GM18505 (cell line): ENCODE measurements at regions not wholly inside any gene's neighbourhood (a gene's known extent, or its start where the extent isn't known, plus 50 kb on each side); places are given as distances from the start of the nearest gene placed in this dataset.
"Not testable (repeated sequence)": the region's sequence is repeated elsewhere in the genome, so short reads cannot be mapped to it uniquely, and the experiment has no call there.

Source experiments
- ATAC-seq: cut with Tn5 transposase; IDR thresholded peaks from one replicate; pipeline ENCODE4 v1.9.1; 2021; ENCODE audit not compliant: unreplicated experiment

- ATAC-seq = not testable (repeated sequence)
Observed at GRCh38 chr15:30688684-30689083, 62.8 kb downstream of the ARHGAP11B start.

- not testable (repeated sequence) for ATAC-seq
Observed at GRCh38 chr15:30690153-30690552, 64.2 kb downstream of the ARHGAP11B start.

DNA sequence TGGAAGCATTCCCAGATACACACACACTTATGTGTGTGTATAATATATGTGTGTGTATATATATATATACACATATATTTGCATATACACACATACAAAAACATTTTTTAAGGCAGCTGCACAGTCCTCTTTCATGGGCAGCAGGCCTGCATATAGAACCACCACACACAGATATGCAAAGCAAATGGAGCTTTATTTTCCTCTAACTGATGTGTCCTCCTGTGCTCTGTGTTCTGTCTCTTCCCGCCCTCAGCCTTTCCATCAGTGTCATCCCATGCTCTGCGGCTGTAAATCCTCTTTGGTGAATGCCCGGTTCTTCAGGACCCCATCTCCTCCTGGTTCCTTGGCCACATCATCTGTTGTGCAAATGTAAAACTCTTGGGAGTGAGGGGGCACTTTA lies 69.9 kb downstream of the ARHGAP11B start:
- ATAC-seq = not testable (repeated sequence)

DNA sequence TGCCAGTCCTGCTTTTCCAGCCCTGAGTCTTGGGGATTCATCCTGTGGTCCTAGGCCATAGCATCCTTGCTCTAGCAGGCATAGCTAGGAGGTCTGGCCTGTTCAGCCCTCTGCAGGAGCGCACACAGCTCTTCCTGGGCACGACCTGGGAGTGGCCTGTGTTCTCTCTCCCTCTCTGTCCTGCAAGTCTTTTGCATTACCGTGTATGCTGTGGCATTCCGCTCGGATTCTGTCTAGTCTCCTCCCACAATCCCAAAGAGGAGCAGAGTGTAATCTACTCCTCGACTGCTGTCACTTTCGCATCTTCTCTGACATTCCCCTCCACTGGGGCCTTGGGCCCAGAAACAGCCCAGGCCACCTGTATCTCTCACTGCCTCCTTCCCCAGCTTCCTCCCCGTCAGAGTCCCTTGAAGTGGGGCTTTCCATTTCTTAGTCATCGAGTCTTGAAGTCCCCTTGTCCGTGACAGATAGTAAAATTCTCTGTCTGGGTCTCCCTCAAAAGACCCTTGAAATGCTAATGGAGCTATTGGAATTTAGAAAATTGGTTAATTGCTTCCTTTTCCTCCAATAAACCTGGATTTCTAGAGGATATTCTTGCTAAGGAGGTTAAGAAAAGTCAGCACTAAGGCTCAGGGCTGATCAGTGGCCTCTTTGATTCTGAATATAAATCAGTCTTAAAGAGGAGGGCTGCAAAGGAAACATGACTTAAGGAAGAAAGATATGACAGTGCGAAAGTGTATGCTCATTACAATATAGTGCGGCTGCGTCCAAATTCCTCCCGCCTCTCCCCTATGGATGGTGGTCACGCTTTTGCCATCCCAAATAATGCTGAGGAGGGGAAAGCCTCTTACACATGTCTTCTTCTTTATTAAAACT lies 70.7 kb downstream of the ARHGAP11B start:
- ATAC-seq = peak; percentile 66

DNA sequence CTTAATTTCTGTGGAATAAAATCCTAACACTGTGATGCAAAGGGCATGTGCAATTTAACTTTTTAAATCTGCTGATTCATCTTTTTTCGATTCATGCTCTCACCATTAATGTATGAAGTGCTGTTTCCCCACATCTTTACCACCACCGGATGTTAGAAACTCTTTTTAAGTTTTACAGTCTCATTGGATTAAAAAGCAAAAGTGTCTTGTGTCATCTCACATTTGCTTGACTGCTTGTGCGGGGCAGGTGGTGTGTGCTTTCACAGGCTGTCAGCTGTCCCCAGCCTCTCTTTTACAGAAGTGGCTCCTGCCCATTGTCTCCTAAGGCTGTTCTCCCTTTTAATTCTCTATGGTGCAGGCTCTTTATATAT lies 71.4 kb downstream of the ARHGAP11B start:
- ATAC-seq = peak; percentile 65

GRCh38 chr15:30700006-30700597 lies 74.2 kb downstream of the ARHGAP11B start:
- not testable (repeated sequence) for ATAC-seq

- not testable (repeated sequence) for ATAC-seq
Observed at GRCh38 chr15:30707976-30708685, 82.2 kb downstream of the ARHGAP11B start.

- not testable (repeated sequence) for ATAC-seq
Observed at GRCh38 chr15:30708809-30709208, 82.9 kb downstream of the ARHGAP11B start.

DNA sequence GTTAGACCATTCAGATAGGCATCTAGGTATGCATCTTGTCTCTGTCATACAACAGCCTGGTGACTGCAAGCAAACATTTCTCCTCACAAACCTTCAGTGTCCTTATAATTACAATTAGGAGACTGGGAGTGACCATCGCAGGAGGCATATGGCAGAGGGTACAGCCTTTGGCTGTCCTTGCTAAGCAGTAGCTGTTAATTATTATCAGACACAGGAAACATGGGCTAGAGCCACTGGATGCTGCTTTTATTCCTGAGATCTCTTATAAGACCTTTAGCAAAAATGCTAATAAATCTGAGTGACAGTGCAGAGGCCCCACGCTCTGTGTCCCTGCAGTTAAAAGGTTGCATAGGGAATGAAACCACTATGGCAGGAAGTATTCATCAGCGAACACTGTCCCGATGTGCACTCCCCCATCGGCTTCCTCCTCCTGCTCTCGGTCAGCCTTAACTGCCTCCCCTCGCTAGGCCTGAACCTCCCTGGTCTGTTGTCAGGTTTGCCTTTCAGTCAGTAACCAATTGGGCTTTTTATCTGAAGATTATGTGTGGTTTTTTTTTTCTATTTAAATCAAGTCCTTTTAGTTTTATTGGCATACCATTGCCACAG lies 92.2 kb downstream of the ARHGAP11B start:
- not testable (repeated sequence) for ATAC-seq

GRCh38 chr15:30719363-30719762 lies 93.4 kb downstream of the ARHGAP11B start:
- not testable (repeated sequence) for ATAC-seq

GRCh38 chr15:30720825-30721224 lies 94.9 kb downstream of the ARHGAP11B start:
- ATAC-seq = not testable (repeated sequence)

DNA sequence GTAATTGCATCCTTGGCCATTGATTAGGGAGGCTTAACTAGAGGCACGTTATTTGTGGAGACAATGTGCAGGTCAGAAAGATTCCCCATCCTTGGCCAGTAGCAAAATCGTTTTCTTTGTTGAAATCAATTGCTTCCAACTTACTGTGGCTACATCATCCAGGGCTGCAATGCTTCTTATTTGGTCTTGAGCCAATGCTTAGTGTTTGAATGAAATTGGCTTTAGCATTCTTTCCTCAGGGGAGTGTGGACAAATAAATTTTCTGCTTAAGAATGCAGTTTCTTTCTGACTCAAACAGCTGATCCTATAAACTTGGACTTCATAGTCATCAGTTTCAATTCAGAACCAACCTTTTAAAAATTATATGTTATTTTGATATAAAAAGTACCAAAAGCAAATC lies 95.6 kb downstream of the ARHGAP11B start:
- not testable (repeated sequence) for ATAC-seq

DNA sequence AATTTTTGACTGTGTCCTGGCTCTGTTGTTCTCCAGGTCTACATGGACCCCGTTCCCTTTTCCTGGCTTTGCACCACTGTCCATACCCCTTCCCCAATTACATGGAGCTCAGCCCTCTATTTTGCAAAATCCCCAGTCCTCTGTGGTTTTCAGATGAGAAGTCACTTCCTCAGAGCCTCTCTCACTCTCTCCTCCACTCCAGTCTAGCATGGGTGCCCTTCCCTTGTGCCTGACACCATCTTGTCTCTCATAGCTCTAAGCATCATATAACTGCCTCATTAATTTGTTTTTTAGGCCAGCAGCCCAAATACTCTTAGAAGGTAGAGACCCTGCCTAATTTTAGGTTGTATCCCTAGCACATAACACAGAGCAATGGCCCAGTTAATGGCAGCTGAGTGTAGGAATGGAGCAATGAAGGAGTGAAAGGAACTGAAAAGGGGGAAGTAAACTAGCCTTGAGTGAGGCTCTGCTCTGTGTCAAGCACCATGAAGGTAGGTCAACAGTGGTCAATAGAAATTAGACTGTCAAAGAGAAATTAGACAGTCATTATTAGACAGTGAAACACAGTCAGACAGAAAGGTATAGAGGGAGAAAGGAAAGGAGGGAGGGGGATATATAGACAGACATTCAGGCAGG lies 97.7 kb downstream of the ARHGAP11B start:
- not testable (repeated sequence) for ATAC-seq

DNA sequence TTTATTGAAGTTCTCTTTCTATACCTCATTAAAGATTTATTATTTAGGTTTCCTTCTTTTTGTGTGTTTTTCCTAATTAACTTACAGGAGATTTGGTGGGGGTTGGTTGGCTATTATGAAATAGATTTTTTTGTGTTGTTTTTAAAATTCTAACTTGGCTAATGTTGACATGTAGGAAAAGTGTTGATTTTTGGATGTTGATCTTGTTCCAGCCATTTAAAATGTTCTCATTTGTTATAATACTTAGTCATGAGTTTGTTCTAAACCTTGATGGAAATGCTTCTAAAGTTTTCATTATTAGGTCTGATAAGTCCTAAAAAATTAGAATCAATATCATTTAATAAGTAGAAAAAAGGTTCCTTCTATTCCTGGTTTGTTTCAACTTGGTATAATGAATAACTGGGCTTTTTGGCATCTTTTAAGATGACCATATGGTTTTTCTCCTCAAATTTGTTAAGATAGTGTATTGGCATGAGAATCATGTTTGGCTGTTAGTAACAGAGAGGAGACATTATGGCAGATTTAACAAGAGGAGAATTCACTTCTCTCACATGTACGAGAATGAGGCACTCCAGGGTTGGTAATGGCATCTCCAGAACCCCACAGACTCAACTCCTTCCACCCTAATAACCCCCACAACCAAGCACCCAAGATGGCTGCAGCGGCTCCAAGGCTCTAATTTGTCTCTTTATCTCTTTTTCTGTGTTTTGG lies 104.1 kb downstream of the ARHGAP11B start:
- not testable (repeated sequence) for ATAC-seq

DNA sequence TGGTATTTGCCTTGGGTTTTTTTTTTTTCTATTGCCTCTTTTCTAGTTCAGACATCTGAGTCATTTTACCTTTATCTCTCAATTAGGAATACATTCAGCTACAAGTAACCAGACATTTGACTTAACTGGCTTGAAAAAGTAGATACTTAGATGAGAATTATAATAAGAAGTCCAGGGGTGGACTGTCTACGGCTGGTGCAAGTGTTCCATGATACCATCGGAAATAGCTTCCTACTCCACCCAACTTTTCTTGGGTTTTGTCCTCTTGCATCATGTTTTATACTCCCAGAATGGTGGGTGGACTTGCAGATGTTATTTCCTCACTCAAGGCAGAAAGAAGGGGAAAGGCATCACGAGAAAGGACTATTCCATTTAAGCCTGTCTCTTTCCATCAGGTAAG lies 104.7 kb downstream of the ARHGAP11B start:
- not testable (repeated sequence) for ATAC-seq

- ATAC-seq = not testable (repeated sequence)
Observed at GRCh38 chr15:30732100-30732499, 106.2 kb downstream of the ARHGAP11B start.

DNA sequence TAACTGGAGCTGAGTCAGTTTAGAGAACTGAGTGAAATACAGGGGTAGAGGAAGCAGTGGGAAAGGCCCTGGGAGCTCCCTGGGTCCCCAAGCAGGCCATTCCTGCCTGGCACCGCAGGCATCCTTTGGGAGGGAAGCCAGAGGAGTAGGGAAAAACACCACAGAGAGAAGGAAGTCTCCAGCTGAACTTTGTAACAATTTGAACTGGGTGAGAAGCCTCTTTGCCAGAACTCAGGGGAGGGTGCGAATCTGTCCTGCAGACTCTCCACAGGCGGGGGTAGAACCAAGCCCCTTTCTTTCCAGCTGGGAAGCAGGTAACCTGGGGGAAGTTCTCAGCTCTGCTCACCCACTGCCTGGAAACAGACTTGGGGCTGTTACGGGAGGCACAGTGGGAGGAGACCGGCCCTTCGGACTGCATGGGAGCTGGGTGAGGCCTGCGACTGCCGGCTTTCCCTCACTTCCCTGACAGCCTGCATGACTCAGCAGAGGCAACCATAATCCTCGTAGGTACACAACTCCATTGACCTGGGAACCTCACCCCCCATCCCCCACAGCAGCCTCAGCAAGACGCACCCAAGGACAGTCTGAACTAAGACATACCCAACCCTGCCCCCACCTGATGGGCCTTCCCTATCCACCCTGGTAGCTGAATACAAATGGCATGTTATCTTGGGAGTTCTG lies 110.1 kb downstream of the ARHGAP11B start:
- not testable (repeated sequence) for ATAC-seq

GRCh38 chr15:30742796-30743195 lies 116.9 kb downstream of the ARHGAP11B start:
- not testable (repeated sequence) for ATAC-seq

GRCh38 chr15:30749048-30749447 lies 123.1 kb downstream of the ARHGAP11B start:
- ATAC-seq = not testable (repeated sequence)
